Transverse colon (tissue), 3 donors: ENCODE measurements at regions not wholly inside any gene's neighbourhood (a gene's known extent, or its start where the extent isn't known, plus 50 kb on each side); places are given as distances from the start of the nearest gene placed in this dataset.

Experiments used
- CTCF ChIP-seq, 5 experiments: fragments of 200-600 bp in 3 of 5; fragments of 450-650 bp in 2 of 5; sonication (generic) in 3 of 5; IDR thresholded peaks; 1 replicate in 2 of 5; 2 replicates in 3 of 5; pipeline ENCODE4 v1.5.1; 2016 to 2017; ENCODE audit warnings: antibody characterized with exemption in 5 of 5, inconsistent platforms in 3 of 5, mild to moderate bottlenecking in 2 of 5, moderate library complexity in 1 of 5
- EP300 ChIP-seq: sonication (generic); formaldehyde crosslinking; IDR thresholded peaks from one replicate; pipeline ENCODE4 v1.6.1; 2017; ENCODE audit warnings: antibody characterized with exemption, low read depth

- TF ChIP-seq CTCF (IDR thresholded peaks at IDR 0.05) (no peak), EP300 (no peak)
Observed at GRCh38 chr11:70823771-70824170, 425.4 kb downstream of the CTTN start.
